ENCODE measurements at regions not wholly inside any gene's neighbourhood (a gene's known extent, or its start where the extent isn't known, plus 50 kb on each side); places are given as distances from the start of the nearest gene placed in this dataset.

GRCh38 chr16:86405319-86405718, 105.0 kb upstream of the FOXF1 start:
- ChIA-PET CTCF (no interaction called here), POLR2A (interaction anchor here (0.6 kb wide), 1 partner anchor 10 kb away, joined by 4 read pairs; no protein-coding TSS in a partner anchor)
- no peak for DNase-seq (ENCODE audit: extremely low spot score)
- TF ChIP-seq NFRKB (IDR thresholded peaks at IDR 0.05) (no peak), SUZ12 (IDR thresholded peaks at IDR 0.05) (no peak), BHLHE40 (IDR thresholded peaks at IDR 0.05; ENCODE audit: borderline replicate concordance) (no peak), LEF1 (IDR thresholded peaks at IDR 0.05; ENCODE audit: borderline replicate concordance) (no peak)

GRCh38 chr16:86406056-86406455, 104.3 kb upstream of the FOXF1 start:
- no peak for DNase-seq (ENCODE audit: extremely low spot score)
- ChIA-PET CTCF (no interaction called here), POLR2A (interaction anchor here (0.6 kb wide), 1 partner anchor 9 kb away, joined by 4 read pairs; no protein-coding TSS in a partner anchor)
- TF ChIP-seq ELF4 (IDR thresholded peaks at IDR 0.05) (no peak), FOXA1 (IDR thresholded peaks at IDR 0.05) (no peak)

DNA sequence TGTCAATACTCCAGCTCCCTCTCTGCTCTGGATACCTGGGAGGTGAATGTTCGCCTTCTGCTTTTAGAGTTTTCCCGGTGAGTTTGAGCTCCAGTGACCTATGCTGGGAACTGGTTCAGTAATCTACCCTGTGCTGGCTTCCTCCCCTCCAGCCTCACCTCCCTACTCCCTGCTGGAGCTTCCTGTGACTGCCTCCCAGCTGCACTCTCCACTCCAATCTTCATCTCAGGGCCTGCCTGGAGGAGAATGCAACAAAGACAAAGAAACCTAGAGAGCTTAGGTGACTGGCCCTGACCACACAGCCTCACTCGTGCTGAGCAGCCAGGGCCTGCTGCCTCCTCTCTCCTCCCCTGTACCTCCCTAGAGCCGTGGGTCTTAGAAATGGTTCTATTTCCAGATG, 101.6 kb upstream of the FOXF1 start:
- no peak for DNase-seq (ENCODE audit: extremely low spot score)
- TF ChIP-seq CTBP1 (IDR thresholded peaks at IDR 0.05; ENCODE audit: borderline replicate concordance) (no peak), ELF4 (IDR thresholded peaks at IDR 0.05) (no peak), ARNT (IDR thresholded peaks at IDR 0.05) (no peak), HDGF (IDR thresholded peaks at IDR 0.05; ENCODE audit: borderline replicate concordance) (no peak), SUZ12 (IDR thresholded peaks at IDR 0.05) (no peak), TARDBP (IDR thresholded peaks at IDR 0.05) (no peak), BHLHE40 (IDR thresholded peaks at IDR 0.05; ENCODE audit: borderline replicate concordance) (no peak), LEF1 (IDR thresholded peaks at IDR 0.05; ENCODE audit: borderline replicate concordance) (no peak), L3MBTL2 (conservative IDR thresholded peaks at IDR 0.05) (no peak), FOXM1 (IDR thresholded peaks at IDR 0.05; ENCODE audit: borderline replicate concordance) (no peak)
- CTCF ChIA-PET: no interaction called here
- POLR2A ChIA-PET: no interaction called here

- ChIA-PET POLR2A (no interaction called here), CTCF (no interaction called here)
- TF ChIP-seq ARNT (IDR thresholded peaks at IDR 0.05): no peak
- no peak for TF ChIP-seq FOXM1 (IDR thresholded peaks at IDR 0.05; ENCODE audit: borderline replicate concordance)
- TF ChIP-seq FOXK2 (IDR thresholded peaks at IDR 0.05): no peak
- TF ChIP-seq TARDBP (IDR thresholded peaks at IDR 0.05): no peak
- TF ChIP-seq SP1 (IDR thresholded peaks at IDR 0.05): no peak
- no peak for TF ChIP-seq SUZ12 (IDR thresholded peaks at IDR 0.05)
- TF ChIP-seq NFRKB (IDR thresholded peaks at IDR 0.05): no peak
- TF ChIP-seq LEF1 (IDR thresholded peaks at IDR 0.05; ENCODE audit: borderline replicate concordance): no peak
- TF ChIP-seq HDGF (IDR thresholded peaks at IDR 0.05; ENCODE audit: borderline replicate concordance): no peak
- TF ChIP-seq, protein P1, sequence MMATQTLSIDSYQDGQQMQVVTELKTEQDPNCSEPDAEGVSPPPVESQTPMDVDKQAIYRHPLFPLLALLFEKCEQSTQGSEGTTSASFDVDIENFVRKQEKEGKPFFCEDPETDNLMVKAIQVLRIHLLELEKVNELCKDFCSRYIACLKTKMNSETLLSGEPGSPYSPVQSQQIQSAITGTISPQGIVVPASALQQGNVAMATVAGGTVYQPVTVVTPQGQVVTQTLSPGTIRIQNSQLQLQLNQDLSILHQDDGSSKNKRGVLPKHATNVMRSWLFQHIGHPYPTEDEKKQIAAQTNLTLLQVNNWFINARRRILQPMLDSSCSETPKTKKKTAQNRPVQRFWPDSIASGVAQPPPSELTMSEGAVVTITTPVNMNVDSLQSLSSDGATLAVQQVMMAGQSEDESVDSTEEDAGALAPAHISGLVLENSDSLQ (IDR thresholded peaks at IDR 0.05): no peak
- TF ChIP-seq L3MBTL2 (conservative IDR thresholded peaks at IDR 0.05): no peak
- TF ChIP-seq ZNF384 (IDR thresholded peaks at IDR 0.05): no peak
- TF ChIP-seq BHLHE40 (IDR thresholded peaks at IDR 0.05; ENCODE audit: borderline replicate concordance): no peak
- no peak for TF ChIP-seq CTBP1 (IDR thresholded peaks at IDR 0.05; ENCODE audit: borderline replicate concordance)
- DNase-seq (ENCODE audit: extremely low spot score): no peak
Observed at GRCh38 chr16:86410081-86410480, 100.2 kb upstream of the FOXF1 start.

GRCh38 chr16:86410529-86410928, 99.8 kb upstream of the FOXF1 start:
- ChIA-PET POLR2A (no interaction called here), CTCF (no interaction called here)
- DNase-seq (ENCODE audit: extremely low spot score): no peak
- TF ChIP-seq BHLHE40 (IDR thresholded peaks at IDR 0.05; ENCODE audit: borderline replicate concordance) (no peak), ZNF384 (IDR thresholded peaks at IDR 0.05) (no peak), ELF4 (IDR thresholded peaks at IDR 0.05) (no peak), SP1 (IDR thresholded peaks at IDR 0.05) (no peak), TARDBP (IDR thresholded peaks at IDR 0.05) (no peak), SUZ12 (IDR thresholded peaks at IDR 0.05) (no peak), FOXM1 (IDR thresholded peaks at IDR 0.05; ENCODE audit: borderline replicate concordance) (no peak), L3MBTL2 (conservative IDR thresholded peaks at IDR 0.05) (no peak), CTBP1 (IDR thresholded peaks at IDR 0.05; ENCODE audit: borderline replicate concordance) (no peak)

DNA sequence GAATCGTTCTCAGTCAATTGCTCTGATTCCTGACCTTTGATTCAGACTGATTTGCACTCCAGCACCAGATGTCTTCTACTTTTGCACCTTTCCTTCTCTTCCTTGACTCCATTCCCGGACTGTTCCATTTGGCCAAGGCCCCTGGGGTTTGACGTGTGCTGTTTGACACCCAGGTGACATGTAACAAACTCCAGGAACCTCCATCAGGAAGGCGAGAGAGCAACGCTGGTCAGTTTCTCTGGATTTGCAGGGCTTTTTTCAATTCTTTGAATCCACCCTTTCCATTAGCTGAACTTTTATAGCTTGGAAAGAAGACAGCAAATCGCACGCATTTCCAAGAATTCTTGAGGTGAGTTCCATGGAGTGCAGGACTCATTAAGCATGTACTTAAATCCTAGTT, 98.4 kb upstream of the FOXF1 start:
- ChIA-PET POLR2A (no interaction called here), CTCF (no interaction called here)
- DNase-seq (ENCODE audit: extremely low spot score): no peak
- TF ChIP-seq TARDBP (IDR thresholded peaks at IDR 0.05): no peak
- no peak for TF ChIP-seq L3MBTL2 (conservative IDR thresholded peaks at IDR 0.05)
- TF ChIP-seq ELF4 (IDR thresholded peaks at IDR 0.05): no peak
- no peak for TF ChIP-seq FOXK2 (IDR thresholded peaks at IDR 0.05)
- TF ChIP-seq CTBP1 (IDR thresholded peaks at IDR 0.05; ENCODE audit: borderline replicate concordance): no peak
- TF ChIP-seq SUZ12 (IDR thresholded peaks at IDR 0.05): no peak
- no peak for TF ChIP-seq FOXM1 (IDR thresholded peaks at IDR 0.05; ENCODE audit: borderline replicate concordance)
- no peak for TF ChIP-seq FOXA1 (IDR thresholded peaks at IDR 0.05)
- TF ChIP-seq, protein P1 (IDR thresholded peaks at IDR 0.05): no peak

- POLR2A ChIA-PET: interaction anchor here (0.6 kb wide), 1 partner anchor 9 kb away, joined by 4 read pairs; no protein-coding TSS in a partner anchor
- DNase-seq (ENCODE audit: extremely low spot score): no peak
- TF ChIP-seq ARNT (IDR thresholded peaks at IDR 0.05): no peak
- no peak for TF ChIP-seq FOXA1 (IDR thresholded peaks at IDR 0.05)
- TF ChIP-seq FOXM1 (IDR thresholded peaks at IDR 0.05; ENCODE audit: borderline replicate concordance): no peak
- TF ChIP-seq L3MBTL2 (conservative IDR thresholded peaks at IDR 0.05): no peak
- TF ChIP-seq LEF1 (IDR thresholded peaks at IDR 0.05; ENCODE audit: borderline replicate concordance): no peak
- TF ChIP-seq CTBP1 (IDR thresholded peaks at IDR 0.05; ENCODE audit: borderline replicate concordance): no peak
- TF ChIP-seq SP1 (IDR thresholded peaks at IDR 0.05): no peak
- CTCF ChIA-PET: no interaction called here
Observed at GRCh38 chr16:86414991-86415740, 95.2 kb upstream of the FOXF1 start.
